ENCODE measurements at regions not wholly inside any gene's neighbourhood (a gene's known extent, or its start where the extent isn't known, plus 50 kb on each side); places are given as distances from the start of the nearest gene placed in this dataset.

DNA sequence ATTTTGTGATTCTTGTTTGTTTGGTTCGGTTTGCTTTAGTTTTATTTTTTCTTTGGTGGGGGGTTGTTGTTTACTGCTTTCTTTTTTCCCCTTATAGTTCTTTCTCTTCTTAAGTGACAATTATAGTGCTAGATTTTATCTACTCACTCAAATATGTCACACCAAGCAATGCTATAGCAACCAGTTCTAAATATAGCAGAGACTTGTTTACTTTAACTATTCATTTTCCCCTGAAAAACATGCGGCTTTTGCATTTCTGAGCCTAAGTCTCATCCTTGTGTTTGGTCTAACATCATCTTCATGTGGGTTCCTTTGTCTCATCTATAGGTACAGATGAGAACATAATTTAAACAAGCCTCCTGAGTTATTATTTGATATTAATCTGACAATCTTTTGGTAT is 676.6 kb downstream of the FAT4 start:
- Histone ChIP-seq H4K20me1 (ENCODE audit: insufficient read depth, low read length) (no peaks in the 10 kb centered on the region), H3K9ac (ENCODE audit: low read depth, low read length) (no peak overlapping the region), H3K4me2 (ENCODE audit: insufficient read depth, low read length) (no peak overlapping the region), H3K79me2 (ENCODE audit: insufficient read depth, low read length) (no peaks in the 10 kb centered on the region), H3K9me3 (ENCODE audit: insufficient read depth, low read length, severe bottlenecking) (no peaks in the 10 kb centered on the region), H2AFZ (ENCODE audit: low read depth, low read length) (no peak overlapping the region), H3K27me3 (ENCODE audit: insufficient read depth, low read length, poor library complexity) (no peaks in the 10 kb centered on the region), H3K4me1 (ENCODE audit: insufficient read depth, low read length) (no peaks in the 10 kb centered on the region), H3K4me3 (ENCODE audit: low read depth in 1 of 2, low read length in 2 of 2) (no peak overlapping the region), H3K36me3 (ENCODE audit: insufficient read depth, low read length) (no peaks in the 10 kb centered on the region), H3K27ac (ENCODE audit: low read length) (no peak overlapping the region)
- ATAC-seq (ENCODE audit: insufficient read depth, low read depth) (no peak), DNase-seq (no peak)
- TF ChIP-seq EZH2 (IDR thresholded peaks at IDR 0.05; ENCODE audit: borderline replicate concordance, low read depth, low read length, severe bottlenecking) (no peak), CTCF (IDR thresholded peaks at IDR 0.05; ENCODE audit: borderline replicate concordance, extremely low read depth, low read length, poor library complexity, severe bottlenecking) (no peak)

DNA sequence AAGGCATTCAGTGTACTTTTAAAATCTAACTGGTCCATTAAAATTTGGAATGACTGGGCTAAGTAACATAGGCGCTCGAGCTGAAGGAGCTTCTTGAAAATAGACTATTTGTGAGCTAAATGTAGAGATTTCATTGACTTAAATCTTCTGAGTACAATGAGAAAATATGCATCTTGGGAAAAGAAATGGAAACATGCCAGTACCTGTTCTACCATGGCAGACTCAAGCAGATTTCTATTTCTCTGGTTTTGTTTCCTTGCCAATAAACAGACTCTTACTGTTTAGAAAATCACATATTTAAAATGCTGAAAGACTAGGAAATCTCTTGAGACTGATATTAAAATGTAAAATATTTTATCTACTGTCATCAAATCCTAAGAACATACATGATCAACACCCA is 678.1 kb downstream of the FAT4 start:
- Histone ChIP-seq H3K4me1 (ENCODE audit: insufficient read depth, low read length) (no peaks in the 10 kb centered on the region), H3K4me2 (ENCODE audit: insufficient read depth, low read length) (no peak overlapping the region), H3K79me2 (ENCODE audit: insufficient read depth, low read length) (no peaks in the 10 kb centered on the region), H3K9ac (ENCODE audit: low read depth, low read length) (no peak overlapping the region), H4K20me1 (ENCODE audit: insufficient read depth, low read length) (no peaks in the 10 kb centered on the region), H3K36me3 (ENCODE audit: insufficient read depth, low read length) (no peaks in the 10 kb centered on the region), H2AFZ (ENCODE audit: low read depth, low read length) (no peak overlapping the region), H3K4me3 (ENCODE audit: low read depth in 1 of 2, low read length in 2 of 2) (no peak overlapping the region), H3K27me3 (ENCODE audit: insufficient read depth, low read length, poor library complexity) (no peaks in the 10 kb centered on the region), H3K27ac (ENCODE audit: low read length) (no peak overlapping the region), H3K9me3 (ENCODE audit: insufficient read depth, low read length, severe bottlenecking) (no peaks in the 10 kb centered on the region)
- no peak for ATAC-seq (ENCODE audit: insufficient read depth, low read depth)
- TF ChIP-seq EZH2 (IDR thresholded peaks at IDR 0.05; ENCODE audit: borderline replicate concordance, low read depth, low read length, severe bottlenecking) (no peak), CTCF (IDR thresholded peaks at IDR 0.05; ENCODE audit: borderline replicate concordance, extremely low read depth, low read length, poor library complexity, severe bottlenecking) (no peak)
- DNase-seq: no peak

DNA sequence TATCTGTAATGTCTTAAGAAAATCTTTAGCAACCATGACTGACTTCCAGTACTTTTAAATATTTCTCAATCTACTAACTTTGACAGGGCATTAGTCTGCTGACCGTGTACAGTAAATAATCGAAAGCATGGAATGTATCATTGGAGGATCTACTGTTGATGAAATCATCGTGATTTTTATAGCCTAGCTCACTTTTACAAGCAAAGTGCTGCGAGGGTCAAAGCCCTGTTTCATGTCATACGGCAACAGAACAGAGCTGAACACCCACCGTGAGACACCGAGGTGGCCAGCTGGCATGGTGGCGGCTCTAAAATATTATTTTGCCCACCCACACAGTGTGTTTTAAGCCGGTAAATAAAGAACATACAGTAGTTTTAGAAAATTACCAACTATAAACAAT is 679.3 kb downstream of the FAT4 start:
- Histone ChIP-seq H3K36me3 (ENCODE audit: insufficient read depth, low read length) (no peaks in the 10 kb centered on the region), H3K4me3 (ENCODE audit: low read depth in 1 of 2, low read length in 2 of 2) (no peak overlapping the region), H3K79me2 (ENCODE audit: insufficient read depth, low read length) (no peaks in the 10 kb centered on the region), H3K9me3 (ENCODE audit: insufficient read depth, low read length, severe bottlenecking) (no peaks in the 10 kb centered on the region), H3K27me3 (ENCODE audit: insufficient read depth, low read length, poor library complexity) (no peaks in the 10 kb centered on the region), H3K9ac (ENCODE audit: low read depth, low read length) (no peak overlapping the region), H4K20me1 (ENCODE audit: insufficient read depth, low read length) (no peaks in the 10 kb centered on the region), H2AFZ (ENCODE audit: low read depth, low read length) (no peak overlapping the region), H3K27ac (ENCODE audit: low read length) (no peak overlapping the region), H3K4me1 (ENCODE audit: insufficient read depth, low read length) (no peaks in the 10 kb centered on the region), H3K4me2 (ENCODE audit: insufficient read depth, low read length) (no peak overlapping the region)
- TF ChIP-seq CTCF (IDR thresholded peaks at IDR 0.05; ENCODE audit: borderline replicate concordance, extremely low read depth, low read length, poor library complexity, severe bottlenecking) (no peak), EZH2 (IDR thresholded peaks at IDR 0.05; ENCODE audit: borderline replicate concordance, low read depth, low read length, severe bottlenecking) (no peak)
- no peak for DNase-seq
- no peak for ATAC-seq (ENCODE audit: insufficient read depth, low read depth)

DNA sequence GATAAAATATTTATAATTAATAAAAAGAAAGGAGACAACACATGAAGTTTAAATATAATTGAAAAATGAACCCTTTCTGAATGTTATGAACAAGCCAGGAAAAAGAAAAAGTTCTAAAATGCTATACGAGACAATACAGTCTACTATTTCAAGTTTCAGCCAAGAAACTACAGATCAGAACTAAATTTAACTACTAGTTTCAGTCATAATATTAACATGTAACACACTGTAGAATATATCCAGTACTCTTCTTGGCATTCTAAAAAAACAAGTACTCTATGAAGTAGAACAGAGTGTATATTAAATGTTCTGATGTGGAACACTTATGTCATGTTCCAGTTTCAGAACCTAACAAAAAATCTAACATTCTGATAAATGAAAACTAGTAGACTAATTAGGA is 679.7 kb downstream of the FAT4 start:
- H3K27ac ChIP-seq (ENCODE audit: low read length): no peak overlapping the region
- no peak overlapping the region for H3K9ac ChIP-seq (ENCODE audit: low read depth, low read length)
- H2AFZ ChIP-seq (ENCODE audit: low read depth, low read length): no peak overlapping the region
- no peaks in the 10 kb centered on the region for H3K36me3 ChIP-seq (ENCODE audit: insufficient read depth, low read length)
- TF ChIP-seq CTCF (IDR thresholded peaks at IDR 0.05; ENCODE audit: borderline replicate concordance, extremely low read depth, low read length, poor library complexity, severe bottlenecking) (no peak), EZH2 (IDR thresholded peaks at IDR 0.05; ENCODE audit: borderline replicate concordance, low read depth, low read length, severe bottlenecking) (no peak)
- no peak overlapping the region for H3K4me3 ChIP-seq (ENCODE audit: low read depth in 1 of 2, low read length in 2 of 2)
- ATAC-seq (ENCODE audit: insufficient read depth, low read depth): no peak
- H3K4me1 ChIP-seq (ENCODE audit: insufficient read depth, low read length): no peaks in the 10 kb centered on the region
- no peak for DNase-seq
- H4K20me1 ChIP-seq (ENCODE audit: insufficient read depth, low read length): no peaks in the 10 kb centered on the region
- H3K27me3 ChIP-seq (ENCODE audit: insufficient read depth, low read length, poor library complexity): no peaks in the 10 kb centered on the region
- no peaks in the 10 kb centered on the region for H3K9me3 ChIP-seq (ENCODE audit: insufficient read depth, low read length, severe bottlenecking)
- H3K79me2 ChIP-seq (ENCODE audit: insufficient read depth, low read length): no peaks in the 10 kb centered on the region
- no peak overlapping the region for H3K4me2 ChIP-seq (ENCODE audit: insufficient read depth, low read length)
